ENCODE measurements at regions not wholly inside any gene's neighbourhood (a gene's known extent, or its start where the extent isn't known, plus 50 kb on each side); places are given as distances from the start of the nearest gene placed in this dataset.
"Not testable (repeated sequence)": the region's sequence is repeated elsewhere in the genome, so short reads cannot be mapped to it uniquely, and the experiment has no call there.

DNA sequence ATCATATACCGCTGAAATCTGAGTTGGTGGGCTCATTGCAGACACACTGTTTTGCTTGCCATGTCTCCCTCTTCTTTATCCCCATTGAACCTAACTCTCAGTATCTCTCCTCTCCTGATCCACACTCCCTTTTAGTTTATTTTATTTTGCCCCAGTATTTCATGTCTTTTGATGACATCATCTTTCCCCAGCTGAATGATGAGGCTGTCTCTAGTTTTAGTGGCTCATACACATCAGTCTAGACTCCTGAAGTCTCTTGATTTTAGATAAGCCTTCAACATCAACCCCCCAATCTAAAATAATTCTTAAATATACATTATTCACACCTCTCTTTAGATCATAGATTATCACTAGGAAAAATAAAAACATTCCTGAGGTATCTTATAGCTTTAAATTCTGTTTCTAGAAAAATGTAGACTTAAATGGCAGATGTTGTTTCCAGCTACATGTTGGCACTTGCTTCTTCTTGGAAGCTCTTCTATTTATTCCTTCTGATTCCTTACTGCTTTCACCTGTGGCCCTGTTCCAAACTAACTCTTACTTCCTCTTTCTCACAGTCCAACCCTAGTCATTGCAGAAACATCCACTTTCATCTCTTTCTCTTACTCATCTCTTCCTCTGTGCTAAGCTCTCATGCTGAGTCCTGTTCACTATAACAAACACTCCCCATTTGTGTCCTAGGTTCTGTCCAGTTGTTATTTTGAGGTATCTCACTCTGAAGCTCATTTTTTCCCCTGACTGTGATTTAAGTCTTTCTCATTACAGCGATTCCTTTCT is 191.9 kb upstream of the SLC35B3 start:
- TF ChIP-seq, protein P1, sequence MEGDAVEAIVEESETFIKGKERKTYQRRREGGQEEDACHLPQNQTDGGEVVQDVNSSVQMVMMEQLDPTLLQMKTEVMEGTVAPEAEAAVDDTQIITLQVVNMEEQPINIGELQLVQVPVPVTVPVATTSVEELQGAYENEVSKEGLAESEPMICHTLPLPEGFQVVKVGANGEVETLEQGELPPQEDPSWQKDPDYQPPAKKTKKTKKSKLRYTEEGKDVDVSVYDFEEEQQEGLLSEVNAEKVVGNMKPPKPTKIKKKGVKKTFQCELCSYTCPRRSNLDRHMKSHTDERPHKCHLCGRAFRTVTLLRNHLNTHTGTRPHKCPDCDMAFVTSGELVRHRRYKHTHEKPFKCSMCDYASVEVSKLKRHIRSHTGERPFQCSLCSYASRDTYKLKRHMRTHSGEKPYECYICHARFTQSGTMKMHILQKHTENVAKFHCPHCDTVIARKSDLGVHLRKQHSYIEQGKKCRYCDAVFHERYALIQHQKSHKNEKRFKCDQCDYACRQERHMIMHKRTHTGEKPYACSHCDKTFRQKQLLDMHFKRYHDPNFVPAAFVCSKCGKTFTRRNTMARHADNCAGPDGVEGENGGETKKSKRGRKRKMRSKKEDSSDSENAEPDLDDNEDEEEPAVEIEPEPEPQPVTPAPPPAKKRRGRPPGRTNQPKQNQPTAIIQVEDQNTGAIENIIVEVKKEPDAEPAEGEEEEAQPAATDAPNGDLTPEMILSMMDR (IDR thresholded peaks at IDR 0.05; ENCODE audit: borderline replicate concordance, insufficient read depth, low read depth, low read length), result no peak
- no peak overlapping the region for H3K4me3 ChIP-seq (ENCODE audit: low read depth, low read length)

DNA sequence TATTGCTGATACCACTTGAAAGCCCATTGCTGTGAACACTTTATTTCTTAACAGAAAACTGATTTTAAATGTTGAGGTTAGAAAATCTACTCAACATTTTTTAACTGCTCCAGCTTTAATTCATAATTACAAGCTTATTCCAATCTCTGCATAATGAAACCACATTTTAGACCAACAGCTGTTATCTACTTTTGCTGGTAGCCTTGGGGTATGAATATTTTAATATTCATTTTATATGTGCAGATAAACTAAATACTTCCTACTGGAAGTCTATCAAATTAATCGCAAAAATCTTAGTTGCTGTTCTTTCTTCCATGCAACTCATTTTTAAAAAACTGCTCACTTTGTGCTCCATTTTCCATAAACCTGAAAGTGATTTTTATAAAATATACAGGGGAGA is 189.3 kb upstream of the SLC35B3 start:
- TF ChIP-seq, protein P1 (IDR thresholded peaks at IDR 0.05; ENCODE audit: borderline replicate concordance, insufficient read depth, low read depth, low read length), result no peak
- H3K4me3 ChIP-seq (ENCODE audit: low read depth, low read length), result no peak overlapping the region

DNA sequence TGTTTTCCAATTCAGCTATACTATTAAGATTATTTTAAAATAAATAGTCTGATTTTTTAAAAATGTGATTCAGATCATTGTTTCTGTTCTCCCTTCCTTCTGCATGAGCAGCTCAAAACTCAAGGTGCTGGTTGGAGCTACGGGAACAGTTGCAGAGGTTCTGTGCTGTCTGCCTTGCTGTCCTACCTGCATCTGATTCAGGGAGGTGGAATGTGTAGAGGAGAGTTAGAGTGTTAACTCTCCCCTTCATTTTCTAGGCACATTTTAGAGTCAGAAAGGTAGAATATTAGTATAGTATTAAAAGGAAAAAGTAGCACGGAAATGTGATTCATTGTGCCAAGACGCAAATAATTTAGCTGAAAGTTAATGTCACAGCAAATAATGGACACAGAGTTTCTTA is 188.1 kb upstream of the SLC35B3 start:
- TF ChIP-seq, protein P1 (IDR thresholded peaks at IDR 0.05; ENCODE audit: borderline replicate concordance, insufficient read depth, low read depth, low read length), result no peak
- no peak overlapping the region for H3K4me3 ChIP-seq (ENCODE audit: low read depth, low read length)

DNA sequence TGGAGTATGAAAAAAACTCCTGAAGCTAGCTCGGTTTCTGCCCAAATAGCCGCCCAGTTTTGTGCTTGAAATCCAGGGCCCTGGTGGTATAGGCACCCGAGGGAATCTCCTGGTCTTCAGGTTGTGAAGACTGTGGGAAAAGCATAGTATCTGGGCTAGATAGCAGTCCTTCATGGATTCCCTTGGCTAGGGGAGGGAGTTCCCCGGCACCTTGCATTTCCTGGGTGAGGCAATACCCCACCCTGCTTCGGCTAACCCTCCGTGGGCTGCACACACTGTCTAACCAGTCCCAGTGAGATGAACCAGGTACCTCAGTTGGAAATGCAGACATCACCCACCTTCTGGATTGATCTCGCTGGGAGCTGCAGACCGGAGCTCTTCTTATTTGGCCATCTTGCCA is 184.5 kb upstream of the SLC35B3 start:
- TF ChIP-seq, protein P1 (IDR thresholded peaks at IDR 0.05; ENCODE audit: borderline replicate concordance, insufficient read depth, low read depth, low read length), result no peak

DNA sequence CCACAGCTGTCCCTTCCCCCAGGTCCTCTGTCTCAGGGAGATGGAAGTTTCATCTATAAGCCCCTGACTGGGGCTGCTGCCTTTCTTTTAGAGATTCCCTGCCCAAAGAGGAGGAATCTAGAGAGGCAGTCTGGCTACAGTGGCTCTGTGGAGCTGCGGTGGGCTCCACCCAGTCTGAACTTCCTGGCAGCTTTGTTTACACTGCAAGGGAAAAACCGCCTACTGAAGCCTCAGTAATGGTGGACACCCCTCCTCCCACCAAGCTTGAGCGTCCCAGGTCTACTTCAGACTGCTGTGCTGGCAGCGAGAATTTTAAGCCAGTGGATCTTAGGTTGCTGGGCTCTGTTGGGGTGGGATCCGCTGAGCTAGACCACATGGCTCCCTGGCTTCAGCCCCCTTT is 184.1 kb upstream of the SLC35B3 start:
- not testable (repeated sequence) for H3K4me3 ChIP-seq (ENCODE audit: low read depth, low read length)

More for the DNA sequence above, 184.5 kb upstream of the SLC35B3 start:
- H3K4me3 ChIP-seq (ENCODE audit: low read depth, low read length), result no peak overlapping the region

DNA sequence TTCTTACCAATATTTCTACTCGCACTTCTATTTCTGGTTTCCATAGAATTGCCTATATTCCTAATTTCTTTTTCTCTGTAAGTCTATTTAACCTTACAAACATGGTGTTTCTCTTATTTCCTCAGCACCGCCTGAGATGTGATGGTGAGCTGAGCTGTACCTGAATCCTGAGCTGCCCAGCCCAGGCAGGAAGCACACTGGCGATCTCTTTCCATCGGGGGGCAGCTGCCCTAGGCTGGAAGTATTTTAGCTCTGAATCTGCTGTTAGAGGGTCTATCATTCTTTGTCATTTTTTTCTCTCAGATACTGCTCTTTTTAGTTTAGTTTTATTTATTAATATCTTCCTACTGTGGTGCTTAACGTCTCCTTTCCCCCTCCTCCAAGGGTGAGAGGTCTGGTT is 173.4 kb upstream of the SLC35B3 start:
- H3K4me3 ChIP-seq (ENCODE audit: low read depth, low read length), result no peak overlapping the region
- TF ChIP-seq, protein P1 (IDR thresholded peaks at IDR 0.05; ENCODE audit: borderline replicate concordance, insufficient read depth, low read depth, low read length), result no peak

DNA sequence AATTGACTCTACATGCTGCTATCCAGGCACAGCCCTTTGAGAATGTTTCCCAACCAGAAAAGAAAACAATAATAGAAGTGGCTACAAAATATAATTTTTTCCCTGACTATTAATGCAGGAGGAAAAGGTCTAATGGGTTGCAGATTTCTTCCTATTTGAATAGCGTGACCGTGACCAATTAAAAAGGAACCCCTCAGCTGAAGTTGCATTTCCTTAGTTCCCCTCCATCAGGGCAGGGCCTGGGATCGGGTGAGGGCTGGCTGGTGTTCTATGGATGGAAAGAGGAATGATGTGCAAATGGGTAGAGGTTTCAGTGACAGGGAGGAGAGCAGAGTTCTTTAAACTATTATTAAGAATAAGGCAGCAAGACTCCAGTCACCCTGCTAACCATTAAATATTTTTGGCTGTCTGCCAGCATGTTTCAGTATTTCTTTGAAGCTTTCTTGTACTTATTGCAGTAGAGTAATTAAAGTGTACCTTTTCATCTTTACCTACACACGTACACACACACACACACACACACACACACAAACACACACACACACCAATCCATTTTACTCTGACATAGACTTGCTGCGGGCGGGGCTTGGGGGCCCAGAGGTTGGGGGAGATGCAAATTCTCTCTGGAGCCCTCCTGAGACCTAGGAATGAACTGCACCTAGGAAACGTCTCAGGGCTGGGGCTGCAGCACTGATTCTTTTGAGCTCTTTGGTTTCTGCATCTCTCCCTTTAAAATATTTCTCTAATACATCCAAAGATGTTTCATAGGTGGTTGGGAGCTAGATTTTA is 154.8 kb upstream of the SLC35B3 start:
- TF ChIP-seq, protein P1 (IDR thresholded peaks at IDR 0.05; ENCODE audit: borderline replicate concordance, insufficient read depth, low read depth, low read length), result no peak
- no peak overlapping the region for H3K4me3 ChIP-seq (ENCODE audit: low read depth, low read length)
